GM12878 (cell line): ENCODE measurements at regions not wholly inside any gene's neighbourhood (a gene's known extent, or its start where the extent isn't known, plus 50 kb on each side); places are given as distances from the start of the nearest gene placed in this dataset.

Experiments used
- ATAC-seq: fragments of 200-7000 bp; cut with Tn5 transposase; 3 replicates; pipeline ENCODE4 v1.9.1; 2020; ENCODE audit warnings: mild to moderate bottlenecking, moderate library complexity
- BruUV-seq: library from RNA; stranded (reverse); fragments of 400-500 nt; replicated peaks from 2 replicates; lab custom pipeline; 2021; lab: Mats Ljungman, UMichigan
- CTCF ChIA-PET: fragments of 300-600 bp; sonication (Branson Sonifier 250); formaldehyde crosslinking; extraction: SDS; loops from one replicate; lab custom pipeline; 2021; ENCODE audit warnings: inconsistent platforms; lab: Yijun Ruan, JAX
- POLR2A ChIA-PET: fragments of 350-600 bp; formaldehyde crosslinking; extraction: SDS; loops from one replicate; lab custom pipeline; 2021; ENCODE audit warnings: inconsistent platforms; lab: Charles Lee
- RAD21 ChIA-PET: fragments of 300-600 bp; sonication (Branson Sonifier 250); formaldehyde crosslinking; loops from one replicate; lab custom pipeline; 2023; ENCODE audit warnings: antibody characterized with exemption; ENCODE audit not compliant: unreplicated experiment; lab: Charles Lee
- SMC1A ChIA-PET: fragments of 300-600 bp; sonication (Branson Sonifier 250); formaldehyde crosslinking; loops from one replicate; lab custom pipeline; 2023; ENCODE audit not compliant: unreplicated experiment, uncharacterized antibody; lab: Charles Lee
- DNase-seq: peaks from one replicate; pipeline ENCODE4 v3.0.0-alpha.2; 2011; ENCODE audit warnings: low read depth, low spot score
- FAIRE-seq: peaks from 3 replicates; lab custom pipeline; 2011; peaks lifted over from hg19 to GRCh38; lab: Jason Lieb, UNC
- H2AFZ ChIP-seq: 2 replicates; pipeline ENCODE4 v1.6.0; 2011; ENCODE audit warnings: low read depth, low read length, control low read depth; ENCODE audit not compliant: control insufficient read depth
- H3K27ac ChIP-seq: 2 replicates; pipeline ENCODE4 v1.5.1; 2011; ENCODE audit warnings: control low read depth; ENCODE audit not compliant: control insufficient read depth, insufficient read depth
- H3K27me3 ChIP-seq, 2 experiments: replicated peaks in 1 of 2; 2 replicates each; pipeline versions ENCODE4 v1.6.0 to v1.6.1; 2011; ENCODE audit warnings: low read length in 1 of 2; ENCODE audit not compliant: control insufficient read depth in 2 of 2, insufficient read depth in 2 of 2
- H3K36me3 ChIP-seq, 2 experiments: 2 replicates each; pipeline ENCODE4 v1.5.1; 2011; ENCODE audit warnings: low read length in 1 of 2; ENCODE audit not compliant: control insufficient read depth in 2 of 2, insufficient read depth in 2 of 2
- H3K4me1 ChIP-seq: 2 replicates; pipeline ENCODE4 v1.6.1; 2011; ENCODE audit warnings: mild to moderate bottlenecking, low read length, moderate library complexity, mixed read lengths; ENCODE audit not compliant: control insufficient read depth, insufficient read depth
- H3K4me2 ChIP-seq: 2 replicates; pipeline ENCODE4 v1.6.0; 2011; ENCODE audit warnings: control low read depth; ENCODE audit not compliant: control insufficient read depth, insufficient read depth
- H3K4me3 ChIP-seq: fragments of 200-600 bp; sonication (generic); 2 replicates; pipeline ENCODE4 v1.5.1; 2016
- H3K79me2 ChIP-seq: 2 replicates; pipeline ENCODE4 v1.6.0; 2011; ENCODE audit warnings: low read length; ENCODE audit not compliant: control insufficient read depth, insufficient read depth
- H3K9ac ChIP-seq: 2 replicates; pipeline ENCODE4 v1.8.0; 2011; ENCODE audit warnings: low read length, control low read depth, mixed read lengths; ENCODE audit not compliant: control insufficient read depth, insufficient read depth
- H3K9me3 ChIP-seq: replicated peaks from 3 replicates; pipeline ENCODE4 v1.5.1; 2011; ENCODE audit warnings: mild to moderate bottlenecking, low read length; ENCODE audit not compliant: control insufficient read depth, insufficient read depth
- H4K20me1 ChIP-seq: 2 replicates; pipeline ENCODE4 v1.6.0; 2011; ENCODE audit not compliant: control insufficient read depth, insufficient read depth
- BMI1 ChIP-seq: fragments of 450-650 bp; IDR thresholded peaks from 2 replicates; pipeline ENCODE4 v1.6.1; 2016; ENCODE audit warnings: mild to moderate bottlenecking, moderate library complexity, borderline replicate concordance
- CBX3 ChIP-seq: fragments of 200-600 bp; sonication (generic); IDR thresholded peaks from 2 replicates; pipeline ENCODE4 v1.6.1; 2016; ENCODE audit warnings: low read depth, borderline replicate concordance
- DPF2 ChIP-seq: fragments of 450-650 bp; IDR thresholded peaks from 2 replicates; pipeline ENCODE4 v1.6.1; 2017; ENCODE audit warnings: mild to moderate bottlenecking
- PAX5 ChIP-seq: IDR thresholded peaks from 2 replicates; pipeline ENCODE4 v1.6.1; 2011; ENCODE audit warnings: low read depth, low read length, borderline replicate concordance
- PBX3 ChIP-seq: IDR thresholded peaks from 2 replicates; pipeline ENCODE4 v1.6.1; 2011; ENCODE audit warnings: mild to moderate bottlenecking, low read depth, low read length, moderate library complexity; ENCODE audit not compliant: insufficient replicate concordance
- POLR2A ChIP-seq: IDR thresholded peaks from 2 replicates; pipeline ENCODE4 v1.6.1; 2011; ENCODE audit warnings: low read depth, mild to moderate bottlenecking, low read length
- POLR2AphosphoS5 ChIP-seq: IDR thresholded peaks from 2 replicates; pipeline ENCODE4 v1.6.1; 2011; ENCODE audit warnings: mild to moderate bottlenecking, low read length, inconsistent platforms
- RCOR1 ChIP-seq: conservative IDR thresholded peaks from 2 replicates; pipeline ENCODE4 v1.6.1; 2012; ENCODE audit warnings: low read depth, low read length, improper control_type of control experiment
- RUNX3 ChIP-seq: IDR thresholded peaks from 2 replicates; pipeline ENCODE4 v1.6.1; 2012; ENCODE audit warnings: low read length, inconsistent platforms
- SMARCA5 ChIP-seq: fragments of 450-650 bp; IDR thresholded peaks from 2 replicates; pipeline ENCODE4 v1.6.1; 2017; ENCODE audit warnings: mild to moderate bottlenecking
- SP1 ChIP-seq: IDR thresholded peaks from one replicate; pipeline ENCODE4 v1.6.1; 2011; ENCODE audit warnings: low read depth, low read length
- SREBF1 ChIP-seq: IDR thresholded peaks from 2 replicates; pipeline ENCODE4 v1.6.1; 2012; ENCODE audit warnings: mild to moderate bottlenecking, low read length
- TCF3 ChIP-seq: IDR thresholded peaks from 2 replicates; pipeline ENCODE4 v1.6.1; 2012; ENCODE audit warnings: low read depth, mild to moderate bottlenecking, low read length, borderline replicate concordance; ENCODE audit not compliant: insufficient read depth
- USF2 ChIP-seq: IDR thresholded peaks from 2 replicates; pipeline ENCODE4 v1.6.1; 2011; ENCODE audit warnings: low read depth, low read length, improper control_type of control experiment, borderline replicate concordance
- WRNIP1 ChIP-seq: IDR thresholded peaks from 2 replicates; pipeline ENCODE4 v1.6.1; 2011; ENCODE audit warnings: low read depth, low read length, improper control_type of control experiment, borderline replicate concordance
- ZBED1 ChIP-seq: IDR thresholded peaks from 2 replicates; pipeline ENCODE4 v1.6.1; 2016; ENCODE audit warnings: borderline replicate concordance
- ZNF622 ChIP-seq: fragments of 450-650 bp; IDR thresholded peaks from 2 replicates; pipeline ENCODE4 v1.6.1; 2017; ENCODE audit warnings: mild to moderate bottlenecking, inconsistent platforms
- WGBS: methylation state at CpG from one replicate; pipeline ENCODE4 v1.1.6; 2016; ENCODE audit warnings: low lambda C conversion rate; ENCODE audit not compliant: insufficient replicate concordance, insufficient coverage; ENCODE audit errors: missing lambda C conversion rate; 5-methylcytosine and 5-hydroxymethylcytosine counted together
- in situ Hi-C: fragments of 300-500 bp; cut with MboI; formaldehyde crosslinking; loops from 9 replicates; pipeline ENCODE4 v1.14.3; 2018; ENCODE audit warnings: mixed read lengths
- intact Hi-C: fragments of 100-400 bp; cut with micrococcal nuclease; formaldehyde crosslinking; loops from one replicate; pipeline ENCODE4 v1.14.2; 2022; ENCODE audit not compliant: unreplicated experiment
- TF ChIP-seq, protein P1 (sequence below): fragments of 450-650 bp; IDR thresholded peaks from 2 replicates; pipeline ENCODE4 v1.6.1; 2017; ENCODE audit warnings: antibody characterized with exemption, mild to moderate bottlenecking, moderate library complexity
- TF ChIP-seq, protein P2 (sequence below): IDR thresholded peaks from 2 replicates; pipeline ENCODE4 v1.6.1; 2012; ENCODE audit warnings: low read depth, low read length, improper control_type of control experiment

- H3K4me1 ChIP-seq, result no peaks in the 10 kb centered on the region
- no peak overlapping the region for H2AFZ ChIP-seq
- DNase-seq (no peak), FAIRE-seq (no peak)
- BruUV-seq, result no TSS peak
- no peak for TF ChIP-seq SMARCA5
- no peak for TF ChIP-seq BMI1
- TF ChIP-seq SREBF1, result no peak
- TF ChIP-seq SP1, result no peak
- TF ChIP-seq TCF3, result no peak
- TF ChIP-seq, protein P1, sequence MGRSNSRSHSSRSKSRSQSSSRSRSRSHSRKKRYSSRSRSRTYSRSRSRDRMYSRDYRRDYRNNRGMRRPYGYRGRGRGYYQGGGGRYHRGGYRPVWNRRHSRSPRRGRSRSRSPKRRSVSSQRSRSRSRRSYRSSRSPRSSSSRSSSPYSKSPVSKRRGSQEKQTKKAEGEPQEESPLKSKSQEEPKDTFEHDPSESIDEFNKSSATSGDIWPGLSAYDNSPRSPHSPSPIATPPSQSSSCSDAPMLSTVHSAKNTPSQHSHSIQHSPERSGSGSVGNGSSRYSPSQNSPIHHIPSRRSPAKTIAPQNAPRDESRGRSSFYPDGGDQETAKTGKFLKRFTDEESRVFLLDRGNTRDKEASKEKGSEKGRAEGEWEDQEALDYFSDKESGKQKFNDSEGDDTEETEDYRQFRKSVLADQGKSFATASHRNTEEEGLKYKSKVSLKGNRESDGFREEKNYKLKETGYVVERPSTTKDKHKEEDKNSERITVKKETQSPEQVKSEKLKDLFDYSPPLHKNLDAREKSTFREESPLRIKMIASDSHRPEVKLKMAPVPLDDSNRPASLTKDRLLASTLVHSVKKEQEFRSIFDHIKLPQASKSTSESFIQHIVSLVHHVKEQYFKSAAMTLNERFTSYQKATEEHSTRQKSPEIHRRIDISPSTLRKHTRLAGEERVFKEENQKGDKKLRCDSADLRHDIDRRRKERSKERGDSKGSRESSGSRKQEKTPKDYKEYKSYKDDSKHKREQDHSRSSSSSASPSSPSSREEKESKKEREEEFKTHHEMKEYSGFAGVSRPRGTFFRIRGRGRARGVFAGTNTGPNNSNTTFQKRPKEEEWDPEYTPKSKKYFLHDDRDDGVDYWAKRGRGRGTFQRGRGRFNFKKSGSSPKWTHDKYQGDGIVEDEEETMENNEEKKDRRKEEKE, result no peak
- TF ChIP-seq, protein P2, sequence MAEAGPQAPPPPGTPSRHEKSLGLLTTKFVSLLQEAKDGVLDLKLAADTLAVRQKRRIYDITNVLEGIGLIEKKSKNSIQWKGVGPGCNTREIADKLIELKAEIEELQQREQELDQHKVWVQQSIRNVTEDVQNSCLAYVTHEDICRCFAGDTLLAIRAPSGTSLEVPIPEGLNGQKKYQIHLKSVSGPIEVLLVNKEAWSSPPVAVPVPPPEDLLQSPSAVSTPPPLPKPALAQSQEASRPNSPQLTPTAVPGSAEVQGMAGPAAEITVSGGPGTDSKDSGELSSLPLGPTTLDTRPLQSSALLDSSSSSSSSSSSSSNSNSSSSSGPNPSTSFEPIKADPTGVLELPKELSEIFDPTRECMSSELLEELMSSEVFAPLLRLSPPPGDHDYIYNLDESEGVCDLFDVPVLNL, result no peak
- TF ChIP-seq WRNIP1, result no peak
- TF ChIP-seq CBX3, result no peak
- TF ChIP-seq ZBED1, result no peak
- no peak for TF ChIP-seq RCOR1
- TF ChIP-seq RUNX3, result no peak
- no peak for TF ChIP-seq PBX3
- TF ChIP-seq DPF2, result no peak
- no peak for TF ChIP-seq ZNF622
- TF ChIP-seq POLR2A, result no peak
- TF ChIP-seq POLR2AphosphoS5, result no peak
- no peak for TF ChIP-seq USF2
- no peak for TF ChIP-seq PAX5
- TF ChIP-seq, all 136 proteins: peak for 0
- ChIA-PET CTCF (no interaction called here), RAD21 (no interaction called here), POLR2A (no interaction called here), SMC1A (no interaction called here)
- Histone ChIP-seq H3K79me2 (no peaks in the 10 kb centered on the region), H3K36me3 (no peaks in the 10 kb centered on the region), H3K4me2 (no peak overlapping the region), H4K20me1 (no peaks in the 10 kb centered on the region), H3K9me3 (no peaks in the 10 kb centered on the region), H3K9ac (no peak overlapping the region), H3K27ac (no peak overlapping the region), H3K4me3 (no peak overlapping the region), H3K27me3 (no peaks in the 10 kb centered on the region)
- 13% methylated on average over 2 of the region's 2 CpGs for WGBS
- in situ Hi-C loops (no loop called here), intact Hi-C loops (no loop called here)
- ATAC-seq, result no peak
Observed at GRCh38 chr5:27821681-27822080, 783.3 kb upstream of the CDH9 start.
